Astrocyte of the hippocampus (primary cell): ENCODE measurements at regions not wholly inside any gene's neighbourhood (a gene's known extent, or its start where the extent isn't known, plus 50 kb on each side); places are given as distances from the start of the nearest gene placed in this dataset.
"Not testable (repeated sequence)": the region's sequence is repeated elsewhere in the genome, so short reads cannot be mapped to it uniquely, and the experiment has no call there.

Source experiments
- DNase-seq: peaks from one replicate; pipeline ENCODE4 v3.0.0; 2011; ENCODE audit warnings: low read depth, low spot score

DNA sequence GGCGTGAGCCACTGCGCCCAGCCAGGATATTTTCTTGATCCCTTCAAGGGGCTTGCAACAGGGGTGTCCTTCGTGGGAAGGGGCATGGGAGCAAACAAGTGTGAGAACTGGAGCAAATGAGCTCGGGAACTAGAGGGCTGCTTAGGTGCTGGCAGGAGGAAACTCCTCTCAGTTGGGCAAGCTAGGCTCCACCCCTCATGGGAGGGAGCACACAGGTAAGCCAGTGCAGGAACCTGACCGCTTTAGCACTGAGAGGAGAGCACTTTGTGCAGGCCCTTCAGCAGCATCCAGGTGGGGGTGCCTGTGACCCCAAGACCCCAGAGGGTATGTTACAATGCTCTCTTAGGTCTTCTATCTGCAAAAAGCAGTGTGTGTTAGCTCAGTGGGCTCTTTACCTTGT, 755.4 kb upstream of the MDGA2 start:
- DNase-seq, result no peak

DNA sequence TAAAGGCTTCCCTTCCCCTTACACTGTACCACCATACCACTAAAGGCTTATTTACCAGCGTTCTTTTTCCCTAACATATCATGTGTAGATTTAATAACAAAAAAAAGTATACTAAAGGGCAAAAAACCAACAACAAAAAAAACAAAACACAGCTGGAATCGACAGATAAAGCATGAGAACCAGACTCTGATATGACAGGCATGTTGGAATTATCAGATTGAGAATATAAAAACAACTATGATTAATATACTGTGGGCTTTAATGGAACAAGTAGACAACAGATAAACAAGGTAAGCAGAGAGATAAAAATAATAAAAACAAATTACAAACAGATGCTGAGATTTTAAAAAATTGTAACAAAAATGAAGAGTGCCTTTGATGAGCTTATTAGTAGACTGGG, 754.1 kb upstream of the MDGA2 start:
- DNase-seq, result no peak

DNA sequence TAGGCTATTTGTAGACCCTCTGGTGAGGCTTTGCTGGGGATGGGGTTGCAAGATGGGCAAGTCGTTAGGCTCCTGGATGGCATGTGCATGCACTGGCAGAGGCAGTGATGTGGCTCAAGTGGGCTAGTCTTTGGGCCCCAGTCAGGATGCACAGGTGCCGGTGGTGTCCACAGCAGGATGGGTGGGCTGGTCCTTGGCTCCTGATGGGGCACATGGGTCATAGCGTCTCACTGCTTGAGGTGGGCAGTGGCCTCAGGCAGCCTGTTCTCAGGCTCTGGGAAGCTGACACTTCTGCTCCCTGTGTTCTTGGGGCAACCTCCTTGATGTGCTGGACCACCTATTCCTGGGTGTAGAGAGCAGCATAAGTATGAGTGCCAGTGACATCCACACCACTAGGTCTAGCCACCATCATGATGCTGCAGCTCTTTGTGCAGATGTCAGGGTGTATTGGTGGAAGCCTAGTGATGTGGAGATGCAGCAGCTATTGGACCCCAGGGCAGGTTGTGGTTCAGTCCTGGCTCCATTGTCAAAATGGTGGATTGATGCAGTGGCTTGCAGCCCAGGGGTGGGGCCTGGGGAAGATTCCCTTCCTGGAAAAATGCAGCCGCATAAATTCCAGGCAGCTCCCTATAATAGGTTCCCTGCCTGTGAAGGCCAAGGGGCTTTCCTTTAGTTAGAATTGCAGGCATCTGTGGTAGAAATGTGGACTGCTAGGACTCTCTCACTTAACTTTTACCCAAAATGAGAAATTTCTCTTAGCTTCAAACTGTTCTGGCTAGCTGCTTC, 742.5 kb upstream of the MDGA2 start:
- no peak for DNase-seq

DNA sequence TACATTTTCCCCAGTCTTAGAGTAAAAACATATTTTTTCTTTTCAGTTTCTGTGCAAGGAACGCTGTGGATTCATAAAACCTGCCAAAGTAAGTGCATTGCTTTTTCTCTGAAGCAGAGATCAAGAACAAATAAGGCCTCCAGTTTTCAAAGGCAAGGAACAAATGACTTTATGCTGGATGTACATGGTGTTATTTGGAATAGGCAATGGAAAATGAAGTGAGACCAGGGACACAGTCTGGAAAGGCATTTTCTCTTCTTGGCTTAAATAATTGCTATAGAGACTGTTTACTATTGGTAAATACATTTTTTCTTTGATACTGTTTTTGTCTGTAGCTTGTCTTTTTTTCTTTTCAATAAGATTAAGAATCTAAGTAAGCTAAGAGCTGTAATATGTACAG, 725.9 kb upstream of the MDGA2 start:
- DNase-seq, result no peak

DNA sequence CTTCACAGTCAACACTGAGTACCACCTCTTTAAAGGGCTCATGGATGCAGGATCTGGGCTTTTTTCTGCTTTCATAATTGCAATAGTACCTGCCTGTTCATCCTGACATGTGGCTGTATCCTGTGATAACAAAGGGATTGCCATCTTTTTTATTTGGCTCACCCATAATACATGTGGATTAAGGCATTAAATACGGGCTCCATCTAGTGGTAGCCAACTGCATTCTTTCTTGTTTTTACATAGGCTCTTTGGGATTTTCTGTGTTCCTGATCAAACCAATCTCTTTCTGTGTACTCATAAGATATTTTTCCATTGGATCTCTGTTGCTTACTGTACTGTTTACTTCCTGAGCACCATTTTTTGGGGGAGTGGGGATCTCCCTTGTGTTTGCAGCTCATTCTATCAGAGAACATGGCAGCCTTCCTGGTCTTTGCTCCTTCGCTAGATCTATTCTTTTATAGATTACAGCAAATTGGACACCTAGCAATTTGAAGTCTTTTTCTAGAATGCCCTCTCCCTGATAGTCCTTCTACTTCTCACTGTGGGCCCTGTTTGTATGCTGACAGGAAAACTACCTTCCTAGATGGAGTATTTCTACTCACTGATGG, 723.4 kb upstream of the MDGA2 start:
- peak; percentile 64 for DNase-seq

DNA sequence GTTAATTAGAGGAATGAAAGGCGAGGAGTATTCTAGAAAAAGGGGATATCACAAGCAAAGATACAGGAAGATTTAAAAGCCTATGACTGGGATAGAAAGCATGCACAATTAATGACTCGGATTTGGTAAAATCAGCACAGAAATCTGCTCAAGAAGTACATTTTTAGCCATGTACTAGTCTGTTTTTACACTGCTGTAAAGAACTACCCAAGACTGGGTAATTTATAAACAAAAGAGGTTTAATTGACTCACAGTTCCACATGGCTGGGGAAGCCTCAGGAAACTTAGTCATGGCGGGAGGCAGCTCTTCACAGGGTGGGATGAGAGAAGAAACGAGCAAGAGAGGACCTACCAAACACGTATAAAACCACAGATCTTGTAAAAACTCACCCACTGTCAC, 716.3 kb upstream of the MDGA2 start:
- no peak for DNase-seq

DNA sequence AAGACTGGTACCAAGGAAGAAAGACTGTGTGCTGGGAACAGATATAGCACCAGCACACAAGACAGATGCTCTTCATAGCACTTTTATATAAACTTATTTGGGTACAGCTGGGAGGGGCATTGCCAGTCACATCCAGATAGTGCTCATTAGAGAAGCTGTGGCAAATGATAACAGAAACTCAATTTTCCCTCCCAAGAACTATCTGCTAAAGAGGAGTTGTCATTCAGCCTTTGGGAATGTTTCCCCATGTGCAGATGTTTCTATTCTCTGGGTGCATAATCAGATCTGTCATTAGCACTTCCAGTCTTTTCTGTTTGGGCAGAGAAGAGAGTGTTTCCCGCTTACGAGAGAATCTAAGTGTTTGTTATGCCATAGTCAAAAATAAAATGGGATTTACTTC, 714.9 kb upstream of the MDGA2 start:
- DNase-seq, result no peak

DNA sequence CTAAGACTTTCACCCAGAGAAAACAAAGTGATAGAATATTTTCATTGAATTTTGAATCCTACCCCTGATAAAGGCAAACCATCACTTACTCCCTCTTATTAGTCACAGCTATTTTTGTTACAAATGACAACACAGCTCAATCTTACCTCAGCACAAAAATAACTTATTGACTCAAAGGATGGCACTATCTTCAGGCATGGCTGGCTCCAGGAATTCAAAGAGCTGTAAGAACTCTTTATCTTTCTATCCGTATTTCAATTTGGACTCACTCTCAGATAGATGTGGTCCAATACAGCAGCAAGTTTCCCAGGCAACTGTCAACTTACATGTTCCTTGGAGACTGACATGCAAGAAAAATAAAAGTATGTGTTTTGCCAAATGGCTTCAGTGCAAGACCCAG, 709.4 kb upstream of the MDGA2 start:
- DNase-seq, result no peak

DNA sequence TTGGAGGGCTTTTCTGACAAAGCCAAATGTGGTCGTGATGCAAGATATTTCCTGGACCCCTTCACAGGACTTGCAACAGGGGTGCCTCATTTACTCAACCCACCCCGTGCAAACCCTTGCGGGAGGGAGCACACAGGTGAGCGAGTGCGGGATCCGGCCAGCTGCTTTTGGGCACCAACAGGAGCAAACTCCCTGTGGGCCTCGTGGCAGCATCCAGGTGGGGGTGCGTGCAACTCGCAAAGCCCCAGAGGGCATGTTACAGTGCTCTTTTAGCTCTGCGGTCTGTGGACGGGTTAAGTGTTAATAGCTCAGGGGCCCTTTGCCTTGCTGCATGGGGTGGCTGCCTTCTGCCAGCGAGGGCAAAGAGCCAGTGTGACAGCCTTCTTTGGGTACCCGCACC, 707.6 kb upstream of the MDGA2 start:
- no peak for DNase-seq

DNA sequence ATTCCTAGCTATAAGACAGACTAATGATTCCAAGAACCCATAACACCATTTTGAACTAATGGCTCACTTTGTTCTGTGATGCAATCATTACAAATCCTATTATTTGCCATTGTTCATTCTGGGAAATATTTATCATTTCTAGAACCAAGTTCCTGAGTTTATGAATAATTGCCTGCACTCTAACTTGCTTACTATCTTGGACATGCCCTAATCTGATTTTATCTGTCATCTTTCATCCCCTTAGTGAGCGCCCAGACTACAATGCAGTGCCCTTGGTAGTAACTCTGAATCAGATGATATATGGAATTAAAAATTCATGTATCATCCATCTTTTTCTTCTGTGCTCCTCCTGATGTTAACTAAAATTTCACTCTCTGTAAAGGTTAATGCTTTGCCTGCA, 703.1 kb upstream of the MDGA2 start:
- DNase-seq, result no peak

DNA sequence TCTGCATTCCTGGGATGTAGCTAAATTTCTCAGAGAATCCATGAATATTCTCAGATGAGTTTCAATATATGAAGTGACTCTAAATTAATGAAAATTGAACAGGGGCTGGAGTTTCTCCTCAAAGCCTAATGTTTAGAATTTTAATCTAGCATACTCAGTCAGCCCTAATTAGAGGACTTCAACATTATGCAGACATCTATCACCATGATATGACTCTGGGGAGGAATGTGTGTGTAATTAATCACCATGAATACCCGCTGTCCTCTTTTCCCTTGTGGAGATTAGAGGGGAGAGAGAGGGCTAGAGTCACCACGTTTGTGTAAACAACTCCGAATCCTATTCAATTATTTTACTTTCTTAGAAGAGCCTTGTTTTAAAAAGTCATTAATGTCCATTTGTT, 698.6 kb upstream of the MDGA2 start:
- DNase-seq, result peak; percentile 16

DNA sequence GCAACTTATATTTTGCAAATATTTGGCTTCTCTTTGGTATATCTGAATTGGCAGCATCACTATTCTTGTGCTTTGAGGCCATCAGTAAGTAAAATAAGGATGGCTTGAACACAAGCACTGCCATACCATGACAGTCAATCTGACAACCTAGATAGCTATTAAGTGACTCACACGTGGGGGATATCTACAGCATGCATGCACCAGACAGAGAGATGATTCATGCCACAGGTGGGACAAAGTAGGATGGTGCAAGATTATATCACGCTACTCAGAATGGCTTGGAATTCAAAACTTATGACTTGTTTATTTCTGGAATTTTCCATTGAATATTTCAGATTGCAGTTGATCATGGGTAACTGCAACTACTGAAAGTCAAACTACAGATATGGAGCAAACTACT, 675.6 kb upstream of the MDGA2 start:
- no peak for DNase-seq

DNA sequence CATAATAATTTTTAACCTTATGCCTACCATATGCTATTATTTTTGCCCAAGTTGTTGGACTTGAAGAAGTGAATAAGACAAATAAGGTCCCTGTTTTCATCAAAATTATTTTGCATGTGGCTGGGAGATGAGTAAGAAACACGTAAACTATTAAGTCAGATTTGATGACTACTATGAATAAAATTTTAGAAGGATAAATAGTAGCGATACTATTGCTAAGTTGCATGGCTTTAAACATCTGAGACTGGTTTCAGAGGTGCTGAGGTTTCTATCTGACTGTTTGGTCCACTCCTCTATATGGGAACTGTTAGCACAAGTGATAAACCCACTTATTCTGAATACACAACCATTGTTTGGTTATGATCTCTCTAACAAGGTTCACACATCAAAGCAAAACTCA, 674.3 kb upstream of the MDGA2 start:
- DNase-seq, result no peak

DNA sequence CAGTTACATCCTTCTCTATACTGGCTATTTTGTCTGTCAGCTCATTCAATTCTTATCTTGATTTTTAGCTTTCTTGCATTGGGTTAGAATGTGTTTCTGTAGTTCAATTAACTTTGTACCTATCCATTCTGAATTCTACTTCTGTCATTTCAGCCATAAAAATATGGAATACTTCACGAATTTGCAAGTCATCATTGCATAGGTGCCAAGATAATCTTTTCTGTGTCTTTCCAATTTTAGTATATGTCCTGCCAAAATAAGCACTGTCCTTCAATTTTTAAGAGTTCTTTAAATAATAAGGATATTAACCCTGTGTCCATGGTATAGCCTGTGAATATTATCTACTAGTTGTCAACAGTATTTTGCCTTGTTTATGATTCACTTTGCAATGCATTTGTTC, 665.7 kb upstream of the MDGA2 start:
- DNase-seq, result no peak

DNA sequence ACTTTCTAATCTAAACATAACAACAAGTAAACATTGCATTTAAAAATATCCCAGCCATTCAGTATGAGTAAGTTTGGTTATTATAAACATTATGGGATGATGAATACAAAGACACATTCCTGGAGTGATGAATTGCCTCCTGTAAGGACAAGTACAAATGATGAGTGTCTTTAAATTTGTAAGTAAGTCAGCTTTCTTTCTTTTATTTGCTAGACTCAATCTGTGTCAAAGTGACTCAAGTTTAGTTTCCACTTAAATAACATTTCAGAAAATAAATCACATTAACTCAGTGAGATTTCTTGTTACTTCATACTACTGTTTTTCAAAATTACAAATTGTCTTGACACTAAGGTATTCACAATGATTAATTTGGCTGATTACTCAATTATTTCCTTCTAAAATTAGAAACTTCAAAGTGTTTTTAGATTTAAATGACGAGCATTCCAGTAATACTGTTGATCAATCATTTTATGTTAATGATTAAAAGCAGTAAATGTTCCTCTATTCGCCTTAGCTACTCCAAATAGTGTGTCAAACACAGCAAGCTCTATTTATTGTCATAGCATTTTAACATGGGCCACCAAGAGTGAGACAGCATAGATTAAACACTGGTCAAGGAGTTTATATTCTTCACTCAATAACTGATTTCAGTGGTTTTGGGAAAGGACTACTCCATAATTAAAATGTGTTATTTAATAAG, 658.0 kb upstream of the MDGA2 start:
- no peak for DNase-seq

DNA sequence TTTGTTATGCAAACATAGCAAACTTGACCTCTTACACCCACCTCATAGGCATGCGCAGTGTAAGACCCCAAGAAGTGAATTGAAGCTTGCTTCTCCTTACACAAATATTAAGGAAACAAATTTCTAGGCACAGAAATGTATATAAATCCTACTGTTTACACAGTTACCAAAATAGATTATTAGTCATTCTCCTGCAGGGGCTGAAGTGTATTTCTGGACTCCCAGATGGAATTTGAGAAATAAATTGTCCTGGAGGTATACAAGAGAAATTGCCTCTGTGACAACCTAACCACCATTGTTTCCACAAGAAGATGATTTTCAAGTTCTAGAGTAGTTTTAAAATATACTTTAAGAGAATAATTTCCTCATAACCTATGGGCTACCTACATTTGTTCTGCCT, 656.0 kb upstream of the MDGA2 start:
- DNase-seq, result no peak

DNA sequence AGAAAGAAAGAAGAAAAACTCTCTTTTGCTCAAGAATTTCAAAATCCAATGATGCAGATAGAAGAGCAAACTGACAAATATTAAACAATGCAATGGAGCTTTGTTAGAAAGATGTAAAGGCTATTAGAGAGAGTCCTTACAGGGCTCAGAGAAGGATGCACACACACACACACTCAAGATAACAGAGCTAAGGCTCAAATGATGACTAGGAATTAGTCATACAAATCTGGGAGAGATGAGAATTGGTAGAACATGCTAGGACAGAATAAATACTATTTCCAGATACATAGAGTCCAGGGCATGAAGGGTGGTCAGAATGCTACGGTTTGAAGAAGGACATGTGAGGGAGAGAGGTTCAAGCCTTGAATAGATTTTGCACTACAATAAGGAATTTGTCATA, 650.1 kb upstream of the MDGA2 start:
- DNase-seq, result no peak

DNA sequence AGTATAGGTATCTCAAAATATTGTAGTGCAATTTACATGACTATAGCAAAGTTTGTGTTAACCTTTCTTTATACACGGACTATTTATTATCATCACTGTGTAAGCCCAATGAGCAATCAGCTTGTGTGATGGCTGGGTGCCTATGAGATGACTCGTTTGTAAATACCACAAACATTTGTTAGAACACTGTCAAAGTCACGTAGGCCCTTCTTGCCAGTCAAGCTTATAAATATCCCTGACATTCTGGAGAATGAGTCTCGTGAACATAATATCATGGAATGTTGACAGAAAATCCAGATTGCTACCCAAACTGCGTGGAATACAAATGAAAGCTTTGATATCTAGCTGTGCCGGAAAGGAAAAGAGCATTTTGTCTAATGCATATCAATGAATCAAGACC, 648.3 kb upstream of the MDGA2 start:
- peak; percentile 46 for DNase-seq

DNA sequence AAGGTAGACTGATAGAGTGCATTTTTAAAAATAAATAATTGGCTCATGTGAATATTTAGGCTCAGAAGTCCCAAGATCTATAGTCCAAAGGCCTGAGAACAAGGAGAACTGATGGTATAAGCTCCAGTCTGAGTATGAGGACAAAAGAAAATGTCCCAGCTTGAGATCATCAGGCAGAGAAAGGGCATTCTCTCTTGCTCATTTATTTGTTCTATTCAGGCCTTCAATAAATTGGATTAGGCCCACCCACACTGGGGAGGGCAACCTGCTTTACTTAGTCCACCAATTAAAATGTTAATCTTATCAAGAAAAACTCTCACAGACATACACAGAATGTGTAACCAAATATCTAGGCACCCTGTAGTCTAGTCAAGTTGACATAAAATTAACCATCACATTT, 644.4 kb upstream of the MDGA2 start:
- no peak for DNase-seq

DNA sequence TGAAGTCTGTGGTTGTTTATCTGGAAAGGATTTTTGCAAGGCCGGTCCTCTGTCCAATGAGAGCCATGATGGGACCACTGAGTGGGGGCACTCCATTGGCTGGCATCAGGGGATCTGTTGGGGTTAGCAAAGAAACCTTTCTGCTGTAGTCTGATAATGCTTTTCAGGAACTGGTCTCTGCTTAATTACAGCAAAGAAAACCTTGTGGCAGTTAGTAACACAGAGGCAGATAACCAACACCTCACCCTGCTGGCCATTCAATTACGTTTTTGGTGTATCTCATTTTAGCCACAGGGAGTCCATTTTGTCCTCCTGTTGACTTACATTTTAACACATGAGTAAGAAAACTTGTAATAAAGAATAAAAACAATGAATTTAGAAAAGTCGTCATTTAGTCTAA, 629.3 kb upstream of the MDGA2 start:
- DNase-seq, result no peak

DNA sequence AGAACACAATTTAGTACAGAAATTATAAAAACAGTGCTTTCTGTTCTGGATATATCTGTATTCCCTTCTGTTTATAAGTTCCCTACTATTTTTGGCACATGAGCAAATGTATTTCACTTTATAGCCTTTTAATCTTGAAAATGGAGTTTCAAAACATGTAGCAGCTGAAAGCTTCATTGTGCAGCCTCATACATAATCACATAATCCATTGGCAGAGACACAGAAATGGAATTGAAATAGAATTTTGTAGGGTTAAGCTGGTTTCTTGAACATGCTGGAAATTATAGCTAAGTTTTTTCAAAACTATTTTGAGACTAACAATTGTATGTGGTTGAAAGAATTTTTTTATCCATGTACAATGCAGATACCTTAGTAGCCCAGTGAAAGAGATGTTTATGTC, 614.3 kb upstream of the MDGA2 start:
- no peak for DNase-seq

DNA sequence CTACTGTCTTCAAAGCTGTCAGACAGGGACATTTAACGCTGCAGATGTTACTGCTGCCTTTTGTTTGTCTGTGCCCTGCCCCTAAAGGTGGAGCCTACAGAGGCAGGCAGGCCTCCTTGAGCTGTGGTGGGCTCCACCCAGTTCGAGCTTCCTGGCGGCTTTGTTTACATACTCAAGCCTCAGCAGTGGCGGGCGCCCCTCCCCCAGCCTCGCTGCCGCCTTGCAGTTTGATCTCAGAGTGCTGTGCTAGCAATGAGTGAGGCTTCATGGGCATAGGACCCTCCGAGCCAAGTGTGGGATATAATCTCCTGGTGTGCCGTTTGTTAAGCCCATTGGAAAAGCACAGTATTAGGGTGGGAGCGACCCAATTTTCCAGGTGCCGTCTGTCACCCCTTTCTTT, 609.8 kb upstream of the MDGA2 start:
- not testable (repeated sequence) for DNase-seq

DNA sequence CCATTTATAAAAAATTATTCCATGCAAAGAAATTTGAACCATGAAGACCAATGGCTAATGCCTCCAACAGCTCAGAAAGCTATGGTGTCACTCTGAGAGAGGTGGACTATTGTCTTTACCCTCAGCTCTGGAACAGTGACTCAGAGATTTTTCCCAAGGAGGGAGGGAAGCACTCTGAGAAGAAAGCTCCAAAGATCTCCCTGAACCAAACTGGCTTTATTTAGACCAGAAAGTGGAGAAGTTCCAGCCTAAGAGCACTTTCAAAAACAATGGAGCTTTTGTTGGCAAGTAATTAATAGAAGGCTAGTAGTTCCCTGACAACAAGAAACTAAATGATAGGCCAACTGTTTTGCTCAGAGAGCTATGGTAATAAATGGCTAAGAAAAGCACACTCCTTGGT, 599.9 kb upstream of the MDGA2 start:
- peak; percentile 33 for DNase-seq
